ENCODE measurements at regions not wholly inside any gene's neighbourhood (a gene's known extent, or its start where the extent isn't known, plus 50 kb on each side); places are given as distances from the start of the nearest gene placed in this dataset.

GRCh38 chr16:65967376-65967775 lies 399.1 kb upstream of the CDH5 start:
- BruUV-seq (replicated peaks): no TSS peak
- Histone ChIP-seq H3K4me3 (replicated peaks in 1 of 3; ENCODE audit: insufficient read depth in 1 of 3, low read depth in 2 of 3, low read length in 3 of 3) (no peak overlapping the region), H3K9me3 (ENCODE audit: low read length) (no peaks in the 10 kb centered on the region), H3K4me1 (ENCODE audit: insufficient read depth, low read length) (no peaks in the 10 kb centered on the region), H2AFZ (ENCODE audit: low read length) (no peak overlapping the region), H3K9ac (ENCODE audit: insufficient read depth, low read depth, low read length) (no peak overlapping the region), H3K79me2 (ENCODE audit: insufficient read depth, low read length) (no peaks in the 10 kb centered on the region), H3K4me2 (ENCODE audit: low read depth, low read length) (no peak overlapping the region), H3K27ac (ENCODE audit: extremely low read length, insufficient read depth, low read length) (no peak overlapping the region), H4K20me1 (ENCODE audit: insufficient read depth, low read length) (no peaks in the 10 kb centered on the region), H3K27me3 (ENCODE audit: control insufficient read depth in 1 of 2, insufficient read depth in 2 of 2, low read length in 2 of 2) (no peaks in the 10 kb centered on the region; a peak in 1 of 5 replicates), H3K36me3 (replicated peaks in 1 of 2; ENCODE audit: control insufficient read depth in 1 of 2, insufficient read depth in 2 of 2, low read length in 2 of 2) (no peaks in the 10 kb centered on the region)
- POLR2A ChIA-PET: no interaction called here
- no peak for TF ChIP-seq CENPT (CRISPR knock-in tag; IDR thresholded peaks at IDR 0.05; ENCODE audit: low read depth)
- no peak for TF ChIP-seq CBX5 (CRISPR knock-in tag; IDR thresholded peaks at IDR 0.05; ENCODE audit: borderline replicate concordance)
- TF ChIP-seq TFDP1 (CRISPR knock-in tag; IDR thresholded peaks at IDR 0.05; ENCODE audit: borderline replicate concordance): no peak
- no peak for TF ChIP-seq AHR (CRISPR knock-in tag; IDR thresholded peaks at IDR 0.05)
- no peak for TF ChIP-seq SUZ12 (IDR thresholded peaks at IDR 0.05; ENCODE audit: low read depth, low read length)
- no peak for TF ChIP-seq PPARG (CRISPR knock-in tag; conservative IDR thresholded peaks at IDR 0.05)
- no peak for TF ChIP-seq ZSCAN29 (CRISPR knock-in tag; conservative IDR thresholded peaks at IDR 0.05)
- TF ChIP-seq PBX3 (CRISPR knock-in tag; IDR thresholded peaks at IDR 0.05; ENCODE audit: borderline replicate concordance): no peak
- TF ChIP-seq KMT2B (CRISPR knock-in tag; IDR thresholded peaks at IDR 0.05): no peak
- no peak for TF ChIP-seq ZFP36 (IDR thresholded peaks at IDR 0.05; ENCODE audit: borderline replicate concordance, low read depth, low read length, partially characterized antibody)
- TF ChIP-seq YEATS4 (CRISPR knock-in tag; IDR thresholded peaks at IDR 0.05; ENCODE audit: borderline replicate concordance): no peak
- no peak for TF ChIP-seq ZFP36L2 (CRISPR knock-in tag; IDR thresholded peaks at IDR 0.05)
- no peak for TF ChIP-seq PAX8 (CRISPR knock-in tag; IDR thresholded peaks at IDR 0.05; ENCODE audit: borderline replicate concordance)
- TF ChIP-seq MIXL1 (CRISPR knock-in tag; IDR thresholded peaks at IDR 0.05): no peak
- no peak for TF ChIP-seq YY1 (IDR thresholded peaks at IDR 0.05; ENCODE audit: insufficient read depth, insufficient replicate concordance, low read depth, low read length)
- no peak for TF ChIP-seq KDM5B (CRISPR knock-in tag; IDR thresholded peaks at IDR 0.05; ENCODE audit: borderline replicate concordance)
- TF ChIP-seq EEA1 (CRISPR knock-in tag; IDR thresholded peaks at IDR 0.05; ENCODE audit: borderline replicate concordance): no peak
- no peak for TF ChIP-seq GATAD2A (CRISPR knock-in tag; IDR thresholded peaks at IDR 0.05)
- FAIRE-seq (no peak), ATAC-seq (no peak), DNase-seq (ENCODE audit: low spot score) (no peak)
- in situ Hi-C loops (cut with HindIII; ENCODE audit: extremely low pct_ligation_motif_present, low pct_unique_long_range_greater_than_20kb): no loop called here
- WGBS (ENCODE audit: low lambda C conversion rate): 0% methylated on average over 4 of the region's 4 CpGs
- intact Hi-C loops (cut with micrococcal nuclease; ENCODE audit: unreplicated experiment): no loop called here
- CTCF ChIA-PET (ENCODE audit: low intra/inter-chr PET ratio, low total read pairs): no interaction called here
